Spleen (tissue), 7 donors: ENCODE measurements at regions not wholly inside any gene's neighbourhood (a gene's known extent, or its start where the extent isn't known, plus 50 kb on each side); places are given as distances from the start of the nearest gene placed in this dataset.

Experiments used
- POLR2A ChIP-seq, 3 donors: fragments of 450-650 bp; IDR thresholded peaks; one replicate each; pipeline ENCODE4 v1.5.1; 2017; ENCODE audit warnings: antibody characterized with exemption in 3 of 3, mild to moderate bottlenecking in 1 of 3
- TF ChIP-seq, protein P1 (sequence below), 11 experiments: fragments of 200-600 bp in 7 of 11; fragments of 450-650 bp in 4 of 11; sonication (generic) in 4 of 11; IDR thresholded peaks in 8 of 11; conservative IDR thresholded peaks in 3 of 11; 1 replicate in 7 of 11; 2 replicates in 4 of 11; pipeline versions ENCODE4 v1.4.0 to v1.8.0; 2016 to 2021; ENCODE audit warnings: antibody characterized with exemption in 11 of 11, inconsistent platforms in 4 of 11, mild to moderate bottlenecking in 1 of 11
- donor health status: DM: no; HTN: no; CAD: no; lungs with moderate emphysema.
- donor health status: DM: no; HTN: no; CAD: no.
- donor health status: DM: no; HTN: no; CAD: no.

DNA sequence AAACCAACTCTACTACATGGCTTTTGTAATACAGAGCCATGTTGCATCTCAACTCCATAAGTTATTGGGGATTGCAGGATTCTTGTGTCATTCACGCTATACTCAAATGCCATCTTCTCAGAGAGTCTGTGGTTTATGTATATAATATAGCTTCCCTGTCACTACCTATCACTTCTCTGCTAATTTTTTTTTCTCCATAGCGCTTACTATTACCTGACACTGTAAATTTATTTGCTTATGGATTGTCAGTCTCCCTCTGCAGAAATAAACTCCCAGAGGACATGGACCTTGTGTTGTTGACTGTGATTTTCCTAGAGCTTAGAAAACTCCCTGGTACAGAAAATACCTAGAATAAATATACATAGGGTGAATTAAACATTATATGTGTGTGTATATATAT is 990.5 kb downstream of the TBL1XR1 start:
- TF ChIP-seq, protein P1, sequence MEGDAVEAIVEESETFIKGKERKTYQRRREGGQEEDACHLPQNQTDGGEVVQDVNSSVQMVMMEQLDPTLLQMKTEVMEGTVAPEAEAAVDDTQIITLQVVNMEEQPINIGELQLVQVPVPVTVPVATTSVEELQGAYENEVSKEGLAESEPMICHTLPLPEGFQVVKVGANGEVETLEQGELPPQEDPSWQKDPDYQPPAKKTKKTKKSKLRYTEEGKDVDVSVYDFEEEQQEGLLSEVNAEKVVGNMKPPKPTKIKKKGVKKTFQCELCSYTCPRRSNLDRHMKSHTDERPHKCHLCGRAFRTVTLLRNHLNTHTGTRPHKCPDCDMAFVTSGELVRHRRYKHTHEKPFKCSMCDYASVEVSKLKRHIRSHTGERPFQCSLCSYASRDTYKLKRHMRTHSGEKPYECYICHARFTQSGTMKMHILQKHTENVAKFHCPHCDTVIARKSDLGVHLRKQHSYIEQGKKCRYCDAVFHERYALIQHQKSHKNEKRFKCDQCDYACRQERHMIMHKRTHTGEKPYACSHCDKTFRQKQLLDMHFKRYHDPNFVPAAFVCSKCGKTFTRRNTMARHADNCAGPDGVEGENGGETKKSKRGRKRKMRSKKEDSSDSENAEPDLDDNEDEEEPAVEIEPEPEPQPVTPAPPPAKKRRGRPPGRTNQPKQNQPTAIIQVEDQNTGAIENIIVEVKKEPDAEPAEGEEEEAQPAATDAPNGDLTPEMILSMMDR (IDR thresholded peaks at IDR 0.05 in 8 of 11, conservative IDR thresholded peaks at IDR 0.05 in 3 of 11), result no peak
- no peak for TF ChIP-seq POLR2A (IDR thresholded peaks at IDR 0.05)
